ENCODE measurements at regions not wholly inside any gene's neighbourhood (a gene's known extent, or its start where the extent isn't known, plus 50 kb on each side); places are given as distances from the start of the nearest gene placed in this dataset.

DNA sequence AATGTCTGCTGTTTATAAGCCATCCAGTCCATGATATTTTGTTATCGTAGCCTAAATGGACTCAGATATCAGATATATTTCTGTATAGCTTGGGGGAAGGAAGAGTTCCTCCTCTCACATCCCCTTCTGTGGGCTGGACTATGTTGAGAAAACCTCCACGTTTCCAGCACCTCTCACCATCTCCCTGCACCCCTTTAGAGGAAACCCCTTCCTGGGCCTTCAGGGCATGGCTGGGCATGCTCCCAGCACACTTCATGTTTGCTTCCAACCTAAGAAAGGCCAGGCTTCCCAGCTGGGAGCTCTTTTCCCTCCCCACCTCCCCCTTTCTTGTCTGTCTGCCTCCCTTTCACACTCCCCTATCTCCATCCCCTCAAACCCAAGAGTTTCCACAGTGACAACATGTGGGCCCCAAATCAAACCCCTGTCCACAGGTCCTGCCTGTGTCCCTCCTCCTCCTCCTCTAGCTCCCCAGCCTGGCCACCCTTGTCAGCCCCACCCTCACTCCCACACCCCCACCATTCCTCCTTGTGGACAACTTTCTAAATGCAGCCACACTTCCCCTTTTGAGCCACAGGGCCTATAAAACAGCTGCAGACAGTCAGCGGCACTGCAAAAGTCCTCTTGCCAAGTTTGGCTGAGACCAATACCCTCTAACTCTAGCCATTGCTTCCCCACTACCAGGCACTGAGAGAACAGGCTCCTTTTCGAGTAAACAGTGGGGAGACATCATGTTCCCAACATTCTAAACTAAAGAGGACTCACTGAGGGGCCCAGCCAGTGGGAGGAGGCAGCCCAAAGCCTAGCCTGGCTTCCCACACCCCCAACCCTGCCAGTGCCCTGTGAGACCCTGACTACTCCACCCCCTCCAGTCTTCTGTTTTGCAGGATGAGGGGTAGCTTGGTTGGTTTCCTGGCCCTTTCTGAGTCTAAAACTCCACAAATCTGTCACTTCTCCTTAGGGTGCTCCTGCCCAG is 120.5 kb downstream of the ZFP36L2 start:
- no peak for DNase-seq

DNA sequence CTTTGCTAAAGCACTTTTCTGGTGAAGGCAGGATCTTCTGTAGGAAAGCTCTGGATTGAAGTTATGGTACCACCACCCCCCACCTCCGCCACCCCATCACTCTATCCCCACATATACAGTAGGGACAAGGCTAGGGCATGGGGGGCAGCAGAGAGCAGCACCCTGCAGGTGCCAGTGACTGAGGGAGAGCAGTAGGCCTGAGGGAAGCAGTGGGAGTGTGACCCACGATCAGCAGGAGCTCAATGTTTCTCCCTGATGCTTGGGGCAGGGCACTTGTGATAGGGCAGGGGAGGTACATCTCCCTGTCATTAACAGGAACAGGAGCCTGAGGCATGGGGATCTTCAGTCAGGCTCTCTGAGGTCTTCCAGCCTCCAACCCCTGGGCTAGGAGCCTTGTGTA is 121.6 kb downstream of the ZFP36L2 start:
- DNase-seq = no peak

DNA sequence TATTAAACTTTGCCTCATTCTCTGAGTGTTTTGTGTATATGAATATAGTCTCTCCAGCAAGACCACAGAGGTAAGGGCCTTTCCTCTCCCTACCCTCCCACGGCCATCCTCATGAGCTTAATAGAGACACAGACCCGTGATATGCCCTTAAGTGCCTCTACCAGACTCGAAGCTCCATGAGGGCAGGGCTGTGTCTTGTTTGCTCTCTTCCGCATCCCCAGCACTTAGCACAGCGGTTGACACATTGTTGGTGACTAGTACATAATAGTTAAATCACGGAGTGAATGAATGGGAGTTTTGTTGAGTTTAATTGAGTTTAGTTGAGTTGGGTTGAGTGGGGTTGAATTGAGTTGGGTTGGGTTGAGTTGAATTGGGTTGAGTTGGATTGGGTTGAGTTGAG is 122.3 kb downstream of the ZFP36L2 start:
- no peak for DNase-seq

DNA sequence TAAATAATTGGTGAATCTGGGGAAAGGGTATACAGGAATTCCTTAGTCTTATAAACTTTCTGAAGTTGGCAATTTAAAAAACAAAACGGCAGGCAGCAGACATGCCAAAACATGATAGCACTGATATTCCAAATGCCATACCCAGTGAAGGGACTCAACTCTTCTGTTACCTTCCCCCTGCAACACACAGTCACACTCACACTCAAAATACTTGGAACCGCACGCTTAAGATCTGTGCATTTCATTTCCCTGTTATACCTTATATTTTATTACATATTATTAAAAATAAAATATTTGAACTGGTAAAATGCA is 123.4 kb downstream of the ZFP36L2 start:
- no peak for DNase-seq

DNA sequence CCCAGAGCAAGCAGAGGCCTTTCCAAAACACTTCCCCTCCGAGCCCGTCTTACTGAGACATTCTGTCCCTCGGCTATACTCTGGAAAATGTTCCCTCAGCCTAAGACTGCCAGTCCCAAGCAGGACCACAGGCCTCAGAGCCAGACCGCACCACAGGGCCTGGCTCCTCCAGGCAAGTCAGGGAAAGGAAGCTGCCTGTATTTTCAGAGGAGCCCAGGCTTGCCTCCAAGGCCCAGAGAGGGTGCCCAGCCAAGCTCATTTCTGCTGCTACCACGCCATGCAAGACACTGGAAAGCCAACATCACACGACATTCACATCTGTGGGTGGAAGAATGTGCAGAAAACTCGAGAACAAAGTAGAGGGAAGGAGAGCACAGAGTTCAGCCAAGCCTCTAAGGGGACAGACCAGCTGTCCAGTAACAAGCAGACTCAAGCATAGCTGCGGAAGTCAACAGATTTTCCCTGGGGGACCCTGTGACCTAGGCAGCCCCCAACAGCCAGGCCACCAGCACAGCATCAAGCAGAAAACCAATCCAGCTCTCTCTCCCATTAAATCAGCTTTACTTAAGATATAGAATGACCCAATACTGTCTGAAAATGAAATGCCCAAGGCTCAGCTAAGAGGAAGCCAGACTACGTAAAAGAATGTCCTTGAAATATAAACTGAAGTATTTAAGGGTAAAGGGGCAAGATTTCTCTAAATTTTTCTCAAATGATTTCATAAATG is 123.9 kb downstream of the ZFP36L2 start:
- DNase-seq = no peak

DNA sequence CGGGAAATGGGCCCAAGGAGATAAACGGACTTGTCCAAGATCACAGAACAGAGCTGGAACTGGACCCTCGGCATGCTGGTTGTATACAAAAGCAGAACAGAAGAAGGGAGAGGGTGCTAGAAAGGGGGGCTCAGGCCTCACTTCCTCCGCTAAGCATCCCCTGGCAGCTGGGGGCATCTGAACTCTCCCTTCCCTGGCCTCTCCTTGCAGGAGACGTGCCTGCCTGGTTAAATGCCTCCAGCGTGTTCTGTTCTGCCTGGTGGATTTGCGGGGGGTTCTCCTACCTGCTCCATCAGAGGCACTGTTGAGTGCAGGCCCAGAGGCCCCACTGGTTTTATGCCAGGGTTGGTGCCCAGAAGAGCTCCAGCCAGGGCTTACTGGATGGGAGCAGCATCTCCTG is 124.7 kb downstream of the ZFP36L2 start:
- no peak for DNase-seq

DNA sequence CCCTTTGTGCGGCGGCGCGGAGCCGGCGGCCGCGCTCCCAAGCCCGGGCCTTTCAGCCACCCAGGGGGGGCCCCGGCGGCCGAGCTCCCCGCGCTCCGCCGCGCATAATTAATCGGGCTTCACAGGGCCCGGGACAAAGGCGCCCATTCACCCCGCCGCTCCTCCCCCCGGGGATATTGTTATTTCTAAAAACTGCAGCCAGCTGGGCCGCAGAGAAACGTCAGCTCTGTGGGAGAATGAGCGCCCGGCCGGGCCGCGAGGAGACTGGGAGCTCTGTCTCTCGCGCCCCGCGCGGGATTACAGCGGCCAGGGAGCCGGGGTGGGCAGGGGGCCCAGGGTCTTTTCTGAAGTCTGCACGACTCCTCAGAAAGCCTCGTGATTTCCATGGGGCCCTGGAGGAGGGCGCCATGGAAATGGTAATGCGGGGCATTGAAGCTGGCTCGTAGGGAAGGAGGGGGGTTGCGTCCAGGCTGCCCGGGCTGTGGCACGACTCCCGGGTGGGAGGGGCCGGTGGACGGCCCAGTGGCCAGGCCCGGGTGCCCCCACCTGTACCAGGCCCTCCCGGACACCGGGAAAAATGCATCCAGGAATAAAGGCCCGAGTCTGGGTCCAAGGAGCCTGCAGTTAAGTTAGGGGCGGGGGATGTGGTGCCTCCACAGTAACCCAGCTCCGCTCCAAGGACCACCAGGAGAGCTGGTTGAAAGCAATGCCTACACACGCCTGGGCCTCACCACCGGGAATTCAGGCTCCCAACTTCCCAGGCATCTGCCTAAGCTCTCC is 125.3 kb downstream of the ZFP36L2 start:
- DNase-seq = no peak

DNA sequence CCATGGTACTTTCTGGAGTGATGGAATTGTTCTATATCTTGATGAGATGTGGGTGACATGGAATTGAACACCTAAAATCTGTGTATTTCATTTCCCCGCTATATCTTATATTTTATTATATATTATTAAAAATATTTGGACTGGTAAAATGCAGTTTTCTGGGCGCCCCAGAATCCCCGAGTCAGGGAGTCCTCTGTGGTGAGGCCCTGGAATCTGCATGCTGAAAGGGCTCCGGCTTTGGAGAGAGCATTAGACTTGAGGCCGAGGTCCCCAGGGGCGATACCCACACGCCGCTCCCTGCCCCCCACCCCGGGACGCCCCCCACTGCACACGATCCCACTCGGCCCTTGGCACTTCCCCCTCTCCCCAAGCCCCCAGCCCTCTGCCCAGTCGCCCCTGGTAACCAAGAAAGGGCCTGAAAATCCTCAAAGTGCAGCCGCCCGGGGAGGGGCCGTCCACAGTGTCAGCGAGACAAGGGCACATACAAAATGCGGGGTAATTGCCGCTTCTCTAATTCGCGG is 126.0 kb downstream of the ZFP36L2 start:
- DNase-seq = no peak

DNA sequence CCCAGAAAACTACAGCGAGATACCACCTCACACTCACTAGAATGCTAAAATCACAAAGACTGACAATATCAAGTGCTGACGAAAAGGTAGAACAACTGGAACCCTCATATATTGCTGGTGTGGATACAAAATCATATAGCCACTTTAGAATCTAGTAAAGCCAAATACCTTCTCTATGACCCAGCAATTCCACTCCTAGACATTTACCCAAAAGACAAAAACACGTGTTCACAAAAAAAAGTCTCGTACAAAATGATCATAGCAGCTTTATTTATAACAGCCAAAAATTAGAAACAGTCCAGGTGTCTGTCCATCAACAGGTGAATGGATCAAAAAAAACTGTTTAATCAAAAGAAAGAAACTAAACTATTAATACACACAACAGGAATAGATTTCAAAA is 126.6 kb downstream of the ZFP36L2 start:
- DNase-seq = no peak

DNA sequence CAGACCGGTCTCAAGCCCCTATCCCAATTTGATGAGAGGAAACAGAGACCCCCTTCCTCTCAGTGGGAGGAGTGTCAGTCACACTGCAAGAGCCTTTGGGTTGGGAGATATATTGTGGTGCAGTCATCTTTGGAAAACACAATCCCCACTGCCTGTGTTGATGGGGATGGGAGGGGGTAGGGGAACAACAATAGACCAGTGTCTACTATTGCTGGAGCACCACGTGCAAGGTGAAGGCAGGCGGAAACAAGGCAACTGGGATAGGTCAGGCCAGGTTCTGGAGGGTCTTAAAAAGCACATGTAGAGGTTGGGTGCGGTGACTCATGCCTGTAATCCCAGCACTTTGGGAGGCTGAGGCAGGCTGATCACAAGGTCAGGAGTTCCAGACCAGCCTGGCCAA is 127.9 kb downstream of the ZFP36L2 start:
- DNase-seq = no peak

DNA sequence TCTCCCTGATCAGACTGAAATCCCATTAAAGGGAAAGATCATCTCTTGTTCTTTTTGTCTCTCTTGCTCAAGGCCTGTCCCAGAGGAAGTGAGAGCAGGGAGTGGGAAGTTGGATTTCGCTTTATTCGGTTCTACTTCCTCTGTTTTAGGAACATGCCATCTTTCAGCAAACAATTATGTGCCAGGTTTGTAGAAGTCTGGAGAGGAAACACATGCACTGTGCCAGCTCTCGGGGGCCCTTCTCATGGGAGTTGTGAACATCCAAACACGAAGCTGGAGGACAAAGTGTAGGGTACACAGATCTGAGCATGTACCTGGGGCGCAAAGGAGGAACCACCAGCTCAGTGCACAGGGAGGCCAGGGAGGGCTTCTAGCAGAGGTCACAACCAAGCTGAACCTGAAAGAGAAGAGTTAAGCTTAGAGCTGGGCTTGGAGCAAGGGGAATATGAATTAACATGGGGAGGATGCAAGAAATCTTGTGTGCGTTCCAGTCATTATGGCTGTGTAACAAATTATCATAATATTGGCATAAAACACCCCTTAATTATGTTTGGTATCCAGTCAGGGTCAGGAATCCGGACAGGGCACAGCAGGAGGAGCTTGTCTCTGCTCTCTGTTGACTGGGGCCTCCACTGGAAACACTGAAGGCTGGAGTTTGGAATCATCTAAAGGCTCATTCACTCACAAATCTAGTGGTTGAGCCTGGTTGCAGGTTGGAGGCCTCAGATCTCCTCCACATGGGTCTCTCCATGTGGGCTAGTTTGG is 128.6 kb downstream of the ZFP36L2 start:
- DNase-seq = no peak

DNA sequence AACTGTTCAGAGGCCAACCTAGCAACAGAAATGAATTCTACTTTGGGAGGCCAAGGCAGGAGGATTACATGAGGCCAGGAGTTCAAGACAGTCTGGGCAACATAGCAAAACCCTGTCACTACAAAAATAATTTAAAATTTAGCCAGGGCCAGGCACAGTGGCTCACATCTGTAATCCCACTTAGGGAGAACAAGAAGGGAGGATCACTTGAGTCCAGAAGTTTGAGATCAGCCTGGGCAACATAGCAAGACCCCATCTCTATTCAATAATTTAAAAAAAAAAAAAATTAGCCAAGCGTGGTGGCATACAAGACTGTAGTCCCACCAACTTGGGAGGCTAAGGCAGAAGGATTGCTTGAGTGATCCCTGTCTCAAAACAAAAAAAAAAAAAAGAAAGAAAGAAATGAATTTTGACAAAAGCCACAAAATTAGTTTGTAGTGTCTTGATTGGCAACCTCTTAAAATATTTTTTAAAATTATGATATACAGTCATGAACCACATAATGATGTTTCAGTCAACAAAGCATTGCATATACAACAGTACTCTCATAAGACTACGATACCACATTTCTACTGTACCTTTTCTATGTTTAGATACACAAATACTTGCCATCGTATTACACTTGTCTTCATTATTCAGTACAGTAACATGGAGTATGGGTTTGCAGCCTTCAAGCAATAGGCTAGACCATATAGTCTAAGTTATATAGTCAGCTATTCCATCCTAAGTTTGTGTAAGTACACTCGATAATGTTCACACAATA is 130.7 kb downstream of the ZFP36L2 start:
- DNase-seq = no peak

DNA sequence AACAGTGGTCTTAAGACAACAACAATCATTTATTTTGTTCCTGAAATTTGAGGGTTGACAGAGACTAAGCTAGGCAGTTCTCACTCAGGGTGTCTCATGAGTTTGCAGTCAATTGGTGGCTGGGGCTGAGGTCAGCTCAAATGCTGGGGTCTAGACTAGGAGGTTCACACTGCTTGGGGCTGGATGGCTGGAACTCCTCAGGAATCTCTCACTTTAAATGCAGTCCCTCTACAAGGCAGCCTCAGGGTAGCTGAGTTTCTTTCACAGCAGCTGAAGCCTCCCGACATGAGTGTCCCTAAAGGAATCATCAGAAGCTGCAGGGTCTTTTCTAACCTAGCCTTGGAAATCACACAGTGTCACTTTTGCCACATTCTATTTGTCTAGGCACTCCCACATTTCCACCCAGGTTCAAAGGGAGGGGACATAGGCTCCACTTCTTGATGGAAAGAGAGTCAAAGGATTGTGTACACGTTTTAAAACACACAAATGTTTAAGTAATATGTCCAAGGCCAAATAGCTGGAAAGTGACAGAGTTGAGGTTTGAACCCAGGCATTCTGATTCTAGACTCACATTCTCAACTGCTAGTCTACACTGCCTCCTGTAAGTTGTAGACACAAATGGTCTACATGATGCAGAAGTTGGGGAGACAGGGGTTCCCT is 133.8 kb downstream of the ZFP36L2 start:
- no peak for DNase-seq

DNA sequence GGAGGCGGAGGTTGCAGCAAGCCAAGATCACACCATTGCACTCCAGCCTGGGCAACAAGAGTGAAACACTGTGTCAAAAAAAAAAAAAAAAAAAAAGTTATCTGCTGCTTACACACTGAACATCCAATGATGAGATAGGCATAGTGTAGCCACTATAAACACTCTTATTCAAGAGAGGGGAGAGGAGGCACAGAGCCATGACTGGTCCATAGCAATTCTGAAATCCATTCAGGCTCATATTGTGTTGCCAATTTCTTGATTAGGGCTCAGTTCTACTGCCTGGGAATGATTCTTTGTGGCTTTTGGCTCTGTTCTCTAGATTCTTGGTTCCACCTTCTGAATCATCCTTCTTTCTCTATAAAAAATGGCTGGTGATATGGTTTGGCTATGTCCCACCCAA is 136.1 kb downstream of the ZFP36L2 start:
- DNase-seq = no peak

DNA sequence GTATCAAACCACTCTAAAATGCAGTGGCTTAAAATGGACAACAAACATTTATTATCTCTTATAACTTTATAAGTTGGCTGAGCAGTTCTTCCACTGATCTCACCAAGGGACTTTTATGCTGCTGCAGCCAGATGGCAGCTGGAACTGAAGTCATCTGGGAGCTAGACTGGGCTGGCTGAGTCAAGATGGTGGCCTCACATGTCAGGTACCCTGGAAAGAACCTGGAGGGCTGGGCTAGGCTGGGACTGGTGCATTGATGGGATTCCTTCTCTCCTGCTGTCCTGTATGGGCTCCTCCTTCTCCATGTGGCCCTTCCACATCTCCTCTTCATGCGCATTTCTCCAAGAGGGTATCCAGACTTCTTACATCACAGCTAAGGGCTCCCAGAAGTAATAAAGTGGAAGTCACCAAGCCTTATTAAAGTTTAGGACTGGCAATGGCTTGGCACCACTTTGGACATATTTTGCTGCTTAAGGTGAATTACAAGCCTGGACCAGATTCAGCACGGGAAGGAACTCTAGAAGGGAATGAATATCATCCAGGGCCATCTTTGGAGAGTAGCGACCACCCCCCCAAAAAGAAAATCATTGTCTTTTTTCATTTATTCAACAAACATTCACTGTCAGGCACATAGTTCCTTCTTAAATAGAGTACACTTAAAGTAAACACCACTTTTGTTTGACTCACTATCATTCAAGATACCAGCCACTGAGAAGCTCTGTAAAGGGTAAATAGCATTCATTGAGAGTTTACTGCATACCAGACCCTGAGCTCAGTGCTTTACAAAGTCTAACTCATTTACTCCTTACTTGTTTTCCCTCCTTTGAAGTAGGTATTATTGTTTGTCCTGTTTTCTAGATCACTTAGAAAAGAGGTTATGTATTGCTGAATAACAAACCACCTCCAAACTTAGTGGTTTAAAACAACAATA is 138.0 kb downstream of the ZFP36L2 start:
- no peak for DNase-seq

DNA sequence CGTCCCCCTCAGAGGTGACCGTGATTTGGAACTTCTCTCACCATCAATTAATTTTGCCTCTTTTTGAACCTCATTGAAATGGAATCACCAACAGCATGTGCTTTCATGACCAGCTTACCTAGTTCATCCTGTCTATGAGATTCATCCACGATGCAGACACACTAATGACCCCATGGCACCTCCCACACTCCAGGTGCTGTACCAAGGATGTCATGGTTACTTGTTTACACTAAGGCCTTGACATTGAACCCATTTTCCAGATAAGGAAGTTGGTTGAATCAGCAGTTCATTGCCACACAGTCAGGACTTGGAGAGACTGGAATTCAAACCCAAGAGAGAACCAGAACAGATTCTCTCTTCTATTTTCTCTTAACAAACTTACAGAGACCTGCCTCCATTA is 139.0 kb downstream of the ZFP36L2 start:
- no peak for DNase-seq

DNA sequence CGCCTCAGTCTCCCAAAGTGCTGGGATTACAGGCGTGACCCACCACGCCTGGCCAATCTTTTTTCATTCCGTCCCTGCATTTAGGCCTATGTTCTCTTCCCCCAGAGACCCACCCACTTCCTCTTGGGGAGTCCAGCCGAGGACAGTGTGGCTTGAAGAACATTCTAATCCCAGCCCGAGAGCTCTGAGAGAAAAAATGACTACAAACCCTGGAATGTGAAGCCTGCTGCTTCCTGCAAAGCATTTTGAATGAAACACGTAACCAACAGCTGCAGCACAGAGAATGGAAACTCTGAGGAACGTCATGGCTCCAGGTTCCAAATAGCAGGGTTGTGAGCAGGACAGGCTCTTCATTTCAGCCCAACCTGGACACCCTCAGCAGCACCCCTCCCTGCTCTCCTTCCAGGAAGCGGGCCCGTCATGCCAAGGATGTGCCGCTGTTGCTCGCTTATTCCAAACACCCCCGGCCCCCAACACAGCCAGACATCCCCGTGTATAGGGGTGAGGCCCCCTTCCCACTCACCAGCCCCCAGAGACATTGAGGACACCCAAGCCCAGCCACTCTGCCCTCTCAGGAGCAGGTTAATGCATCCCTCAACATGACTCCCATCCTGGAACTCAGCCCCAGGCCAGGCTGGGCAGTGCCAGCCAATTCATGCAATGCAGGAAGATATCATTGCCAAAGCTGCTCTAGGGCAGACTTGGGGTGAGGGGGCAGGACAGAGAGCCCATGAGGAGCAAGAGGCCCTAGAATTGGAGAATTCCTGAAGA is 139.8 kb downstream of the ZFP36L2 start:
- no peak for DNase-seq

DNA sequence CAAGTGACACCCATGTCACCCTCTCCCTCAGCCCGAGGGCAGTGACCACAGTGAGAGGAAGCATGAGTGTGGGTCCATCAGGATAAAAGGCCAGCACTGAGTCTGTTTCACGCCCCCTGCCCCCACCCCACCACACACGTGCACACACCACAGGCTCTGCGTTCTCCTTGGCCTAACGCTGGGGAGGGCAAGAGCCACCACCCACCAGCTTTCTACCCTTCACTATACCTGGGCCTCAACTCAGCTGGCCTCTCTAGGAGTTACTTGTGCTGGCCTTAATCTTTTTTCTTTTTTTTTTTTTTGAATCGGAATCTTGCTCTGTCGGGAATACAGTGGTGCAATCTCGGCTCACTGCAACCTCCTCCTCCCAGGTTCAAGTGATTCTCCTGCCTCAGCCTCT is 140.5 kb downstream of the ZFP36L2 start:
- DNase-seq = no peak

DNA sequence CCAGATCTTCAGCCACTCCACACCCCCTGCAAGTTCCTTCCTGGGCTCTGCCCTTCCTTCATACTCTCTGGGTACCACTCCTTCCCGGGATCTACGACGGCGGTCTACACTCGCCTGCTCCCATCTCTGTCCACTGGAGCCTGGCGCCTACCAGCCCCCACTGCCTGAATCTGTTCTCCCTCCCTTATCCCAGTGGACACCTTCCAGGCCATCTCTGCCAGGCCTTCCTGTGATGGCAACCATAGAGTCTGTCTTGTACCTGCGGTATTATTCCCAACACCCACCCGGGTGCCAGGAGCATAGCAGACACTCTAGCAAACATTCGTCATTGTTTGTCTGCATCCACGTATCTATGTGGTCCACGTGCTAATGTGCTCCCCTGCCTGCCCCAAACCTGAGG is 140.9 kb downstream of the ZFP36L2 start:
- DNase-seq = no peak
